Ovary (tissue), 3 donors: ENCODE measurements at regions not wholly inside any gene's neighbourhood (a gene's known extent, or its start where the extent isn't known, plus 50 kb on each side); places are given as distances from the start of the nearest gene placed in this dataset.

Source experiments
- EP300 ChIP-seq: sonication (generic); formaldehyde crosslinking; IDR thresholded peaks from one replicate; pipeline ENCODE4 v1.6.1; 2017; ENCODE audit warnings: antibody characterized with exemption
- TF ChIP-seq, protein P1 (sequence below), 3 donors: fragments of 450-650 bp in 2 of 3; fragments of 200-600 bp in 1 of 3; IDR thresholded peaks; one replicate each; pipeline versions ENCODE4 v1.5.1 to v1.8.0; 2016 to 2022; ENCODE audit warnings: antibody characterized with exemption in 3 of 3, mild to moderate bottlenecking in 1 of 3
- donor health status: DM: no; HTN: no; CAD: no.

DNA sequence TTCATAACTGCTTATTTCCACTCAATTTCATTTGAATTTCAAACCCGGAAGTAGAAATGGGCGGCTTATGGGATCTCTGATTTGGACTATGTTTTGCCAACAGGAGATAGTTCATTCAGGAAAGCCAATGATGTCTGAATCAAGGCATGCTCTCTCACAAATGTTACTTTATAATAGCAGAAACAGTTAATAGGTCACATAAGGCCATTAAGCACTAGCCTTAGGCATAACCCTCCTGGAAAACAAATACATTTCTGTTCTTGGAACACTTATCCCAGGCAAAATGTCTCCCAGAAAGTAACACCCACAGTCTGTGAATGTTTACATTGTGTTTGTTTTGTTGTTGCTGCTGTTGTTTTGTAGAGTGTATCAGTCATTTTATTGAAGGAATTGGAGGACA lies 1347.2 kb upstream of the PCDH7 start:
- TF ChIP-seq, protein P1, sequence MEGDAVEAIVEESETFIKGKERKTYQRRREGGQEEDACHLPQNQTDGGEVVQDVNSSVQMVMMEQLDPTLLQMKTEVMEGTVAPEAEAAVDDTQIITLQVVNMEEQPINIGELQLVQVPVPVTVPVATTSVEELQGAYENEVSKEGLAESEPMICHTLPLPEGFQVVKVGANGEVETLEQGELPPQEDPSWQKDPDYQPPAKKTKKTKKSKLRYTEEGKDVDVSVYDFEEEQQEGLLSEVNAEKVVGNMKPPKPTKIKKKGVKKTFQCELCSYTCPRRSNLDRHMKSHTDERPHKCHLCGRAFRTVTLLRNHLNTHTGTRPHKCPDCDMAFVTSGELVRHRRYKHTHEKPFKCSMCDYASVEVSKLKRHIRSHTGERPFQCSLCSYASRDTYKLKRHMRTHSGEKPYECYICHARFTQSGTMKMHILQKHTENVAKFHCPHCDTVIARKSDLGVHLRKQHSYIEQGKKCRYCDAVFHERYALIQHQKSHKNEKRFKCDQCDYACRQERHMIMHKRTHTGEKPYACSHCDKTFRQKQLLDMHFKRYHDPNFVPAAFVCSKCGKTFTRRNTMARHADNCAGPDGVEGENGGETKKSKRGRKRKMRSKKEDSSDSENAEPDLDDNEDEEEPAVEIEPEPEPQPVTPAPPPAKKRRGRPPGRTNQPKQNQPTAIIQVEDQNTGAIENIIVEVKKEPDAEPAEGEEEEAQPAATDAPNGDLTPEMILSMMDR (IDR thresholded peaks at IDR 0.05): no peak
- no peak for TF ChIP-seq EP300
